H1 (cell line): ENCODE measurements at regions not wholly inside any gene's neighbourhood (a gene's known extent, or its start where the extent isn't known, plus 50 kb on each side); places are given as distances from the start of the nearest gene placed in this dataset.

Source experiments
- CTCF ChIA-PET: fragments of 300-600 bp; sonication (Branson Sonifier 250); formaldehyde crosslinking; loops from one replicate; lab custom pipeline; 2021; ENCODE audit not compliant: partially characterized antibody; lab: Charles Lee
- POLR2A ChIA-PET: fragments of 300-600 bp; sonication (Branson Sonifier 250); formaldehyde crosslinking; loops from one replicate; lab custom pipeline; 2021; ENCODE audit warnings: inconsistent platforms; ENCODE audit not compliant: partially characterized antibody; lab: Charles Lee
- DNase-seq, 2 experiments: peaks; one replicate each; pipeline versions ENCODE4 v3.0.0 to v3.0.0-alpha.2; 2010 to 2022; ENCODE audit warnings: low spot score in 2 of 2, low read depth in 1 of 2, mixed read lengths in 1 of 2
- FAIRE-seq: peaks from 2 replicates; lab custom pipeline; 2011; peaks lifted over from hg19 to GRCh38; lab: Jason Lieb, UNC
- H2AFZ ChIP-seq: 2 replicates; pipeline ENCODE4 v1.8.1; 2012; ENCODE audit warnings: low read length, inconsistent platforms
- H2AK5ac ChIP-seq: 2 replicates; pipeline ENCODE4 v1.6.1; 2013; ENCODE audit warnings: low read depth, low read length
- H2BK120ac ChIP-seq: replicated peaks from 2 replicates; pipeline ENCODE3; 2013; ENCODE audit warnings: low read depth, low read length, inconsistent platforms
- H2BK12ac ChIP-seq: 2 replicates; pipeline ENCODE4 v1.6.1; 2013; ENCODE audit warnings: low read depth, low read length
- H2BK15ac ChIP-seq: 2 replicates; pipeline ENCODE4 v1.6.1; 2013; ENCODE audit warnings: low read length
- H2BK20ac ChIP-seq: 2 replicates; pipeline ENCODE4 v1.6.1; 2013; ENCODE audit warnings: low read length
- H2BK5ac ChIP-seq: 2 replicates; pipeline ENCODE4 v1.6.1; 2013; ENCODE audit warnings: low read depth, low read length
- H3K14ac ChIP-seq: 2 replicates; pipeline ENCODE4 v1.6.1; 2013; ENCODE audit warnings: inconsistent platforms; ENCODE audit not compliant: insufficient read length
- H3K18ac ChIP-seq: 2 replicates; pipeline ENCODE4 v1.6.1; 2013; ENCODE audit warnings: low read length; ENCODE audit errors: extremely low read depth
- H3K23ac ChIP-seq: 2 replicates; pipeline ENCODE4 v1.6.1; 2013; ENCODE audit warnings: inconsistent platforms; ENCODE audit not compliant: insufficient read length
- H3K23me2 ChIP-seq: 2 replicates; pipeline ENCODE4 v1.6.1; 2013; ENCODE audit warnings: low read depth, low read length
- H3K27ac ChIP-seq: 2 replicates; pipeline ENCODE4 v1.6.1; 2011; ENCODE audit warnings: low read depth, low read length, inconsistent platforms
- H3K27me3 ChIP-seq, 4 experiments: replicated peaks in 1 of 4; 1 replicate in 1 of 4; 2 replicates in 3 of 4; pipeline versions ENCODE4 v1.6.1 to v1.8.1; 2011 to 2013; ENCODE audit warnings: low read length in 3 of 4, mild to moderate bottlenecking in 3 of 4, inconsistent platforms in 2 of 4, mixed read lengths in 2 of 4, moderate library complexity in 1 of 4; ENCODE audit not compliant: control insufficient read depth in 3 of 4, insufficient read depth in 3 of 4; ENCODE audit errors: extremely low read depth in 1 of 4
- H3K36me3 ChIP-seq, 4 experiments: 2 replicates each; pipeline versions ENCODE4 v1.6.1 to v1.8.1; 2011 to 2013; ENCODE audit warnings: mild to moderate bottlenecking in 4 of 4, low read length in 3 of 4, moderate library complexity in 2 of 4, control low read depth in 1 of 4, inconsistent platforms in 1 of 4; ENCODE audit not compliant: insufficient read depth in 4 of 4, control insufficient read depth in 2 of 4
- H3K4ac ChIP-seq: replicated peaks from 2 replicates; pipeline ENCODE3; 2013; ENCODE audit warnings: low read length, low read depth, mixed read lengths, inconsistent platforms; ENCODE audit not compliant: insufficient read length
- H3K4me1 ChIP-seq, 4 experiments: replicated peaks in 1 of 4; 1 replicate in 1 of 4; 2 replicates in 3 of 4; pipeline versions ENCODE4 v1.6.1 to v1.8.1; 2011 to 2013; ENCODE audit warnings: low read length in 3 of 4, inconsistent platforms in 2 of 4, mixed read lengths in 1 of 4; ENCODE audit not compliant: insufficient read depth in 4 of 4, control insufficient read depth in 3 of 4
- H3K4me2 ChIP-seq, 2 experiments: 2 replicates each; pipeline versions ENCODE4 v1.6.1 to v1.8.1; 2011 to 2013; ENCODE audit warnings: low read depth in 2 of 2, low read length in 2 of 2, control low read depth in 1 of 2, inconsistent platforms in 1 of 2, mild to moderate bottlenecking in 1 of 2; ENCODE audit not compliant: insufficient read depth in 1 of 2
- H3K4me3 ChIP-seq, 4 experiments: fragments of 200-600, 300-600 bp in 1 of 4; sonication (generic), shearing (Covaris generic), sonication (Bioruptor Twin) in 1 of 4; 2 replicates each; pipeline versions ENCODE4 v1.5.1 to v1.8.1; 2011 to 2016; ENCODE audit warnings: low read length in 4 of 4, low read depth in 3 of 4, control low read depth in 2 of 4, inconsistent platforms in 2 of 4, mild to moderate bottlenecking in 2 of 4, mixed read lengths in 1 of 4, moderate library complexity in 1 of 4; ENCODE audit not compliant: insufficient read depth in 2 of 4; ENCODE audit errors: extremely low read depth in 1 of 4
- H3K56ac ChIP-seq: replicated peaks from 2 replicates; pipeline ENCODE3; 2013; ENCODE audit warnings: low read depth, mild to moderate bottlenecking, mixed read lengths, low read length, inconsistent platforms; ENCODE audit not compliant: insufficient read length
- H3K79me1 ChIP-seq: 2 replicates; pipeline ENCODE4 v1.6.1; 2013; ENCODE audit warnings: low read depth, low read length, control low read depth
- H3K79me2 ChIP-seq, 2 experiments: 2 replicates each; pipeline versions ENCODE4 v1.6.1 to v1.8.1; 2012 to 2013; ENCODE audit warnings: low read length in 2 of 2, mild to moderate bottlenecking in 2 of 2, inconsistent platforms in 1 of 2; ENCODE audit not compliant: insufficient read depth in 2 of 2, control insufficient read depth in 1 of 2
- H3K9ac ChIP-seq, 4 experiments: replicated peaks in 1 of 4; 1 replicate in 1 of 4; 2 replicates in 3 of 4; pipeline versions ENCODE4 v1.6.1 to v1.8.1; 2011 to 2013; ENCODE audit warnings: low read depth in 3 of 4, low read length in 3 of 4, control low read depth in 2 of 4, mild to moderate bottlenecking in 2 of 4, moderate library complexity in 2 of 4, inconsistent platforms in 1 of 4; ENCODE audit errors: extremely low read depth in 1 of 4
- H3K9me3 ChIP-seq, 2 experiments: 2 replicates each; pipeline versions ENCODE4 v1.6.1 to v1.8.1; 2012 to 2013; ENCODE audit warnings: mild to moderate bottlenecking in 2 of 2, moderate library complexity in 2 of 2, control low read depth in 1 of 2, inconsistent platforms in 1 of 2, low read depth in 1 of 2, low read length in 1 of 2, mixed read lengths in 1 of 2; ENCODE audit not compliant: insufficient read depth in 2 of 2
- H4K20me1 ChIP-seq, 2 experiments: replicated peaks in 1 of 2; 2 replicates each; pipeline versions ENCODE3 to v1.8.1; 2011 to 2013; ENCODE audit warnings: inconsistent platforms in 2 of 2, low read length in 2 of 2, mild to moderate bottlenecking in 1 of 2; ENCODE audit not compliant: insufficient read depth in 2 of 2, control insufficient read depth in 1 of 2
- H4K5ac ChIP-seq: 2 replicates; pipeline ENCODE4 v1.6.1; 2013; ENCODE audit warnings: low read length, low read depth, mixed read lengths, inconsistent platforms; ENCODE audit not compliant: insufficient read length
- H4K8ac ChIP-seq: 2 replicates; pipeline ENCODE4 v1.8.0; 2013; ENCODE audit warnings: mild to moderate bottlenecking, moderate library complexity, low read length, inconsistent platforms; ENCODE audit not compliant: insufficient read depth; ENCODE audit errors: extremely low read depth
- H4K91ac ChIP-seq: replicated peaks from 2 replicates; pipeline ENCODE3; 2013; ENCODE audit warnings: low read length, mixed read lengths, inconsistent platforms; ENCODE audit not compliant: insufficient read length
- CBX5 ChIP-seq: fragments of 300-800, 300-1000 bp; sonication (generic); IDR thresholded peaks from 2 replicates; pipeline ENCODE4 v1.7.1; 2016; ENCODE audit warnings: antibody characterized with exemption, low read length, low read depth
- CTBP2 ChIP-seq: IDR thresholded peaks from 2 replicates; pipeline ENCODE4 v1.7.0; 2011; ENCODE audit warnings: borderline replicate concordance, mild to moderate bottlenecking, moderate library complexity, mixed read lengths, low read length; ENCODE audit not compliant: insufficient read depth, insufficient read length
- GTF2F1 ChIP-seq: IDR thresholded peaks from 2 replicates; pipeline ENCODE4 v1.6.1; 2012; ENCODE audit warnings: low read depth, low read length, improper control_type of control experiment, borderline replicate concordance
- HDAC2 ChIP-seq, 2 experiments: fragments of 300-600 bp in 1 of 2; sonication (generic) in 1 of 2; IDR thresholded peaks; 2 replicates each; pipeline ENCODE4 v1.6.1; 2011 to 2012; ENCODE audit warnings: low read depth in 2 of 2, low read length in 2 of 2, mild to moderate bottlenecking in 2 of 2, moderate library complexity in 2 of 2, borderline replicate concordance in 1 of 2, inconsistent platforms in 1 of 2
- RAD21 ChIP-seq, 2 experiments: IDR thresholded peaks in 1 of 2; conservative IDR thresholded peaks in 1 of 2; 2 replicates each; pipeline ENCODE4 v1.6.1; 2011; ENCODE audit warnings: low read depth in 2 of 2, low read length in 2 of 2, improper control_type of control experiment in 1 of 2, inconsistent platforms in 1 of 2, mild to moderate bottlenecking in 1 of 2, moderate library complexity in 1 of 2
- RBBP5 ChIP-seq: IDR thresholded peaks from 2 replicates; pipeline ENCODE4 v1.7.1; 2012; ENCODE audit warnings: low read depth, mild to moderate bottlenecking, inconsistent platforms, low read length, moderate library complexity, borderline replicate concordance
- SP1 ChIP-seq: IDR thresholded peaks from 2 replicates; pipeline ENCODE4 v1.6.1; 2011; ENCODE audit warnings: low read depth, low read length
- SRF ChIP-seq: IDR thresholded peaks from 2 replicates; pipeline ENCODE4 v1.6.1; 2011; ENCODE audit warnings: mild to moderate bottlenecking, low read depth, low read length, moderate library complexity
- TAF1 ChIP-seq: IDR thresholded peaks from 2 replicates; pipeline ENCODE4 v1.6.1; 2011; ENCODE audit warnings: mild to moderate bottlenecking, low read depth, low read length
- TBP ChIP-seq: IDR thresholded peaks from 2 replicates; pipeline ENCODE4 v1.6.1; 2011; ENCODE audit warnings: low read depth, low read length, improper control_type of control experiment
- WGBS, 2 experiments: shearing (Covaris generic) in 1 of 2; methylation state at CpG; one replicate each; pipeline versions ENCODE4 v1.1.6 to v1.1.7; 2013 to 2015; ENCODE audit warnings: low lambda C conversion rate in 2 of 2, mixed read lengths in 2 of 2, inconsistent platforms in 1 of 2, low coverage in 1 of 2, missing lambda C conversion rate in 1 of 2; ENCODE audit not compliant: insufficient replicate concordance in 2 of 2, insufficient coverage in 1 of 2, insufficient read length in 1 of 2; ENCODE audit errors: extremely low coverage in 1 of 2, missing lambda C conversion rate in 1 of 2; 5-methylcytosine and 5-hydroxymethylcytosine counted together
- TF ChIP-seq, protein P1 (sequence below), 3 experiments: IDR thresholded peaks; 1 replicate in 2 of 3; 2 replicates in 1 of 3; pipeline versions ENCODE4 v1.5.1 to v1.6.1; 2011; ENCODE audit warnings: low read length in 3 of 3, mild to moderate bottlenecking in 3 of 3, inconsistent platforms in 2 of 3, low read depth in 1 of 3, moderate library complexity in 1 of 3; ENCODE audit not compliant: insufficient read depth in 1 of 3; ENCODE audit errors: control extremely low read depth in 1 of 3

DNA sequence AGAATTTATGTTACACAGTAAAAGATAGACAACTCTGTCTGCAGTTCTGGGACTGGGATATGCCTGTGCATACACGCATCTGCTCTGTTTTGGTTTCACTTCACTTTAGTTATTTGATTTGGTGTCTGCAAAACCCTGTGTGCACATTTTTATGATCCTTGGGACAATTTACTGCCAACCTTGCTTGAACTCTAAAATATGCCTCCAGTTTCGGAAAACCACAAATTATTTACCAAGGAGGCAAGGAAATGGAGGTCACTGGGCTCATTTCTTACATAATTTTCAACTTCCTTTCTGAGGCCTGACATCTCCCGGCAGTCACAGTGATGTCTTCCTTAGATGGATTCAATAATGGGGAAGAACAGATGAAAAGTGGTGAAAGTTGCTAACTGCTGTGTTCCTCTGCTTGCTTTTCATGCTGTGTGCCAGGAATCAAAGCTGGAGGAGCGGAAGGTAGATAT lies 61.2 kb upstream of the TAF11L2 start:
- no peak overlapping the region for H3K4ac ChIP-seq
- H3K79me1 ChIP-seq: no peaks in the 10 kb centered on the region
- H3K27ac ChIP-seq: no peak overlapping the region
- H3K79me2 ChIP-seq: no peaks in the 10 kb centered on the region
- H4K8ac ChIP-seq: no peak overlapping the region
- WGBS, 2 experiments: 90% methylated on average over 4 of the region's 4 CpGs; no CpG with 5 or more reads in 1 of the 2 experiments
- H2AK5ac ChIP-seq: no peak overlapping the region
- no peak overlapping the region for H2BK120ac ChIP-seq
- no peak overlapping the region for H3K4me3 ChIP-seq
- H3K14ac ChIP-seq: no peak overlapping the region
- FAIRE-seq: no peak
- no peak overlapping the region for H3K56ac ChIP-seq
- no peak overlapping the region for H2BK20ac ChIP-seq
- no peak overlapping the region for H3K18ac ChIP-seq
- no peaks in the 10 kb centered on the region for H3K9me3 ChIP-seq
- H2BK12ac ChIP-seq: no peak overlapping the region
- H4K5ac ChIP-seq: no peak overlapping the region
- H4K91ac ChIP-seq: no peak overlapping the region
- no peaks in the 10 kb centered on the region for H3K27me3 ChIP-seq
- no peak overlapping the region for H2BK15ac ChIP-seq
- no peak for DNase-seq
- H3K9ac ChIP-seq: no peak overlapping the region
- no peaks in the 10 kb centered on the region for H4K20me1 ChIP-seq
- no peaks in the 10 kb centered on the region for H3K4me1 ChIP-seq
- no peaks in the 10 kb centered on the region for H3K23me2 ChIP-seq
- H2BK5ac ChIP-seq: no peak overlapping the region
- H3K36me3 ChIP-seq: no peaks in the 10 kb centered on the region
- H3K23ac ChIP-seq: no peak overlapping the region
- CTCF ChIA-PET: interaction anchor here (0.6 to 3.7 kb wide), 5 partner anchors 17 to 221 kb away, joined by 3 to 21 read pairs (median 3); no protein-coding TSS in a partner anchor
- no peak overlapping the region for H2AFZ ChIP-seq
- no peak overlapping the region for H3K4me2 ChIP-seq
- POLR2A ChIA-PET: no interaction called here
- no peak for TF ChIP-seq TBP
- TF ChIP-seq GTF2F1: no peak
- no peak for TF ChIP-seq CBX5
- no peak for TF ChIP-seq HDAC2 (IDR thresholded peaks at IDR 0.05; ENCODE audit: borderline replicate concordance in 1 of 2, low read depth in 2 of 2, low read length in 2 of 2)
- TF ChIP-seq RBBP5: no peak
- no peak for TF ChIP-seq TAF1
- no peak for TF ChIP-seq RAD21 (IDR thresholded peaks at IDR 0.05 in 1 of 2, conservative IDR thresholded peaks at IDR 0.05 in 1 of 2; ENCODE audit: low read depth in 2 of 2, low read length in 2 of 2)
- no peak for TF ChIP-seq SRF
- TF ChIP-seq SP1: no peak
- TF ChIP-seq, protein P1, sequence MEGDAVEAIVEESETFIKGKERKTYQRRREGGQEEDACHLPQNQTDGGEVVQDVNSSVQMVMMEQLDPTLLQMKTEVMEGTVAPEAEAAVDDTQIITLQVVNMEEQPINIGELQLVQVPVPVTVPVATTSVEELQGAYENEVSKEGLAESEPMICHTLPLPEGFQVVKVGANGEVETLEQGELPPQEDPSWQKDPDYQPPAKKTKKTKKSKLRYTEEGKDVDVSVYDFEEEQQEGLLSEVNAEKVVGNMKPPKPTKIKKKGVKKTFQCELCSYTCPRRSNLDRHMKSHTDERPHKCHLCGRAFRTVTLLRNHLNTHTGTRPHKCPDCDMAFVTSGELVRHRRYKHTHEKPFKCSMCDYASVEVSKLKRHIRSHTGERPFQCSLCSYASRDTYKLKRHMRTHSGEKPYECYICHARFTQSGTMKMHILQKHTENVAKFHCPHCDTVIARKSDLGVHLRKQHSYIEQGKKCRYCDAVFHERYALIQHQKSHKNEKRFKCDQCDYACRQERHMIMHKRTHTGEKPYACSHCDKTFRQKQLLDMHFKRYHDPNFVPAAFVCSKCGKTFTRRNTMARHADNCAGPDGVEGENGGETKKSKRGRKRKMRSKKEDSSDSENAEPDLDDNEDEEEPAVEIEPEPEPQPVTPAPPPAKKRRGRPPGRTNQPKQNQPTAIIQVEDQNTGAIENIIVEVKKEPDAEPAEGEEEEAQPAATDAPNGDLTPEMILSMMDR (IDR thresholded peaks at IDR 0.05; ENCODE audit: control extremely low read depth in 1 of 3, insufficient read depth in 1 of 3, low read depth in 1 of 3, low read length in 3 of 3): no peak
- no peak for TF ChIP-seq CTBP2
